ENCODE measurements at regions not wholly inside any gene's neighbourhood (a gene's known extent, or its start where the extent isn't known, plus 50 kb on each side); places are given as distances from the start of the nearest gene placed in this dataset.

DNA sequence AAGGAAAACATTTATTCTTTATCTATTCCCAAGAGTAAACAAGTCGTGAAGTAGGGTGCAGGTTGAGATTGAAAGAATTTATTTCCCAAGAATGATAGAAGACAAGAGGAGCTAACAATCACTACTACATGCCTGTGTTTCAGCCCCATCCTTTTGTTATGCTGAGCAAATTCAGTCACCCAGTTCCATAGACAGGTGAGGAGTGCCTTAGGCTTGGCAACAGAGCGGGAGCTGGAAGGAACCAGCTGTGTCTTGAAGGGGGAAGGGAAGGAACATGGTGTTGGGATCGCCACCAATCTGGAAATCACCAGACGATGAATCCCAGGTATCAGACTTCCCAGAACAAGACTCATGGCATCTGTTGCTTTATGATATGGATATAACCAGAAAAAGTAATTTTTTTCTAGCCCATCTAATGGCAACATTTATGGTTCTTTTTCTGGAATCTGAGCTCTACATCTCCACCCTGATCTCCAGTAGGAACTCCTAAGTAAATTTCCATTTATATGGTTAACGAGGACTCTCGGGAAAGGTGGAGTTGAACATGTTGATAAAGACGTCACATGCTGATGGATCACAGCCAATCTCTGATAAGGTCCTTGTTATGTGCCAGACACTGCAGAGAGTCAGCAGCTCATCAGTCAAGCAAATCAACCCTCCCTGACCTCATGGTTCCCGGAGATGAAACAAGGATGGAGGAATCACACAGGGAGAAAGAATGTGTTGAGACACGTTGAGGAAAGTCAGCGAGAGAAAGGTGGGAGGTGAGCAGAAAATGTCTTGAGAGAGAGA, 344.9 kb downstream of the SMOC2 start:
- TF ChIP-seq, protein P1, sequence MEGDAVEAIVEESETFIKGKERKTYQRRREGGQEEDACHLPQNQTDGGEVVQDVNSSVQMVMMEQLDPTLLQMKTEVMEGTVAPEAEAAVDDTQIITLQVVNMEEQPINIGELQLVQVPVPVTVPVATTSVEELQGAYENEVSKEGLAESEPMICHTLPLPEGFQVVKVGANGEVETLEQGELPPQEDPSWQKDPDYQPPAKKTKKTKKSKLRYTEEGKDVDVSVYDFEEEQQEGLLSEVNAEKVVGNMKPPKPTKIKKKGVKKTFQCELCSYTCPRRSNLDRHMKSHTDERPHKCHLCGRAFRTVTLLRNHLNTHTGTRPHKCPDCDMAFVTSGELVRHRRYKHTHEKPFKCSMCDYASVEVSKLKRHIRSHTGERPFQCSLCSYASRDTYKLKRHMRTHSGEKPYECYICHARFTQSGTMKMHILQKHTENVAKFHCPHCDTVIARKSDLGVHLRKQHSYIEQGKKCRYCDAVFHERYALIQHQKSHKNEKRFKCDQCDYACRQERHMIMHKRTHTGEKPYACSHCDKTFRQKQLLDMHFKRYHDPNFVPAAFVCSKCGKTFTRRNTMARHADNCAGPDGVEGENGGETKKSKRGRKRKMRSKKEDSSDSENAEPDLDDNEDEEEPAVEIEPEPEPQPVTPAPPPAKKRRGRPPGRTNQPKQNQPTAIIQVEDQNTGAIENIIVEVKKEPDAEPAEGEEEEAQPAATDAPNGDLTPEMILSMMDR (IDR thresholded peaks at IDR 0.05) = no peak
- TF ChIP-seq POLR2A (IDR thresholded peaks at IDR 0.05) = no peak
